GM18858 (cell line): ENCODE measurements at regions not wholly inside any gene's neighbourhood (a gene's known extent, or its start where the extent isn't known, plus 50 kb on each side); places are given as distances from the start of the nearest gene placed in this dataset.

Source experiments
- ATAC-seq: cut with Tn5 transposase; IDR thresholded peaks from one replicate; pipeline ENCODE4 v1.9.1; 2021; ENCODE audit not compliant: unreplicated experiment

DNA sequence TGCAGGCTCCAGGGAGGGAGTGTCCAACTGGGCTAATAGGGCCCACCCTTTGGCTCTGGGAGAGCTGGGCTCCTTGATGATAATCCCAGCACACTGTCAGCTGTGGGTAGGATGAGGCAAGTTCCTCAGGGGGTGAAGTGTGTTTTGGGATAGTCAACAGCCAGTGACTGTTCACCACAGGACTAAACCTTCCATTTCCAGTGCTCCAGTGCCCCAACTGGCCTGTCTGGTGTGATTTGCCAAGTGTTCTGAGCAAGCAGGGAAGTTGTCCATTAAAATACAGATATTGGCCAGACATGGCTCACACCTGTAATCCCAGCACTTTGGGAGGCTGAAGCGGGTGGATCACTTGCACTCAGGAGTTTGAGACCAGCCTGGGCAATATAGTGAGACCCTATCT, 150.9 kb downstream of the TM9SF2 start:
- ATAC-seq: no peak

DNA sequence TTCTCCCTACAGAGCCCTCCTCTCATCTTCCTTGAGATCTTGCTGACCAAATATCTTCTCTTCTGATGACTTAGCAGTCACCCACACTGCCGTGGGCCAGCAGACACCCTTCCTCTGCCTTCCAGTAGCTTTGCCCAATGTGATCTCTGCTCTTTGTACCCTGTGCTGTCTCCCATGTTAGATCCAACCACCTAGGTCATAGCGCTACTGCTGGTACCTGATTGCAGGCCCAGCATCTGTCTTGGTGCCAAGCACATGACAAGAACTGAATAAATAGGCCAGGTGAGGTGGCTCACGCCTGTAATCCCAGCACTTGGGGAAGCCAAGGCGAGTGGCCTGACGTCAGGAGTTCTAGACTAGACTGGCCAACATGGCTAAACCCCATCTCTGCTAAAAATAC, 149.7 kb downstream of the TM9SF2 start:
- ATAC-seq: no peak

DNA sequence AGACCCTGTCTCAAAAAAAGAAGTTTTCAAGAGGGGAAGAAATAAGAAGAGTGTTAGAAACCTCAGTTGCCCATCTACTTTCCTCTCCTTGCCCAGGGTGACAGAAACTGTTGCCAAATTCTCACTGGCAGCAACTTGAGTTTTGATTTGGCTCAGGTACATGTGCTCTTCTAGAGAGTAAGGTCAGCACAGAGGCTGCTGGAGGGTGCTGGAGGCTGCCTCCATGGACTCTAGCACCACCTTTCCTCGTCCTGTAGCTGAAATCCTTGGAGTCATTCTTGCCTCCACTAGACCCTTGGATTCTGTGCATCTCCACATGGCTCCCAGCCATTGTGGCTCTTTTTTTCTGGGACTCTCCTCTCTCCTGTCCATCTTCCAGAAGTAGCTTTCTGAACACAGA, 149.1 kb downstream of the TM9SF2 start:
- no peak for ATAC-seq

DNA sequence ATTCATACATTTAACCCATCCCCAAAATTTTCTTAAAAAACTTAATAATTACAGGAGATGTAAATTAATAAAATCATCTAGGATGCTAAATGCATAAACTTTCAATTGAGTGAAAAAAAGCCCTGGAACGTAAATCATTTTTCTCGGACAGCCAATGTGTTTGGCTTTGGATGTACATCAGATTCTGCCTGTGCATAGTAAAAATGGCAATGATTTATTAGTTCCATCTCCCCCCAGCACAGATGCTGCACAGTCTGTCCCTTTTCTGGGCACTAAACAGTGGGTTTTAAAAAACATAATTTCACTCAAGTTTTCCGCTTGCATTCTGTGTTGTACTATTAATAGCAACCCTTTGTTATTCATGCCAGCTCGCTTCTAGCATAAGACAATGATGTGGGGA, 147.7 kb downstream of the TM9SF2 start:
- no peak for ATAC-seq

DNA sequence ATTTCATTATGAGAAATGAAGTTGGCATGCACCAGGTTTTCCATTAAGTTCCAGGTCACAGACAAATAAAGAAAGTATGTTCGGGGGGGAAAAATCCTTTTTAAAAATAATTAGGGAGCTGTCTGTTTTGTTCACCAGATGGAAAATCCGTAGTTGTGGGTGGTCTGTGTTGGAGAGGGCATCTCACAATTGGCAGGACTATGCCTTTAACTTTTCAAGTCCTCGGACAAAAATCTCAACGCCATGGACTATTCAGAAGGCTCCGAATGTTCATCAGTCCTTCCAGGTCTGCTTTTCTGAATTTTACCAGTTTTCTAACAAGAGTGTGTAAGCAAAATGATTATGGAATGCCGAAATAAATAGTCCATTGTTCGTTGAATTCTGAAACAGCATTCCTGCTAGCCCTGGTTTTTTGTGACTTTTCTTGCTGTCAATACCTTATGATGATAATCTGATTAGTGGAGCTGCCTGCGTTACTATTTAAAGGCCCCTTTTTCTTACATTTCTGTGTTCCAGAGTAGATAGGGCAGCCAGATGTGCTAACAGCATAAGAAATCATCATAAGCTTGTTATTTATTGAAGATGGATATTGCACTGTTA, 146.9 kb downstream of the TM9SF2 start:
- ATAC-seq: no peak

DNA sequence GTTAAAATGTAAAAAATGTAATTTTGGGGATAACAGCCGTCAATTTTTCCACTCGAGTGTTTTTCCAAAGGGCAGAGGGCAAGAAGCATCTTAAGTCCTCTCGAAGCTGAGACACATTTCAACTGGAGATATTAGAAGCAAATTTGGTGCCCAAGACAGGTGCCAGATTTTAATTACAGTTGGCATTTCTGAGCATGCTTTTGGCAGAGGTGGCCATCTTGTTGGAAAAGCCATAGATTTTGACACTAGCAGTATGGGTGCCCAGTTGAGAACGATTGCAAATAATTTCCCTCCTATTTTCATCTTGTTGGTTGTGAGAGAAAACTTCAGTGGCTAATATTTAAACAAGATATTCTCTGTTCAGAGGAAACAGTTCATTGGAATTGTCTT, 146.3 kb downstream of the TM9SF2 start:
- no peak for ATAC-seq

DNA sequence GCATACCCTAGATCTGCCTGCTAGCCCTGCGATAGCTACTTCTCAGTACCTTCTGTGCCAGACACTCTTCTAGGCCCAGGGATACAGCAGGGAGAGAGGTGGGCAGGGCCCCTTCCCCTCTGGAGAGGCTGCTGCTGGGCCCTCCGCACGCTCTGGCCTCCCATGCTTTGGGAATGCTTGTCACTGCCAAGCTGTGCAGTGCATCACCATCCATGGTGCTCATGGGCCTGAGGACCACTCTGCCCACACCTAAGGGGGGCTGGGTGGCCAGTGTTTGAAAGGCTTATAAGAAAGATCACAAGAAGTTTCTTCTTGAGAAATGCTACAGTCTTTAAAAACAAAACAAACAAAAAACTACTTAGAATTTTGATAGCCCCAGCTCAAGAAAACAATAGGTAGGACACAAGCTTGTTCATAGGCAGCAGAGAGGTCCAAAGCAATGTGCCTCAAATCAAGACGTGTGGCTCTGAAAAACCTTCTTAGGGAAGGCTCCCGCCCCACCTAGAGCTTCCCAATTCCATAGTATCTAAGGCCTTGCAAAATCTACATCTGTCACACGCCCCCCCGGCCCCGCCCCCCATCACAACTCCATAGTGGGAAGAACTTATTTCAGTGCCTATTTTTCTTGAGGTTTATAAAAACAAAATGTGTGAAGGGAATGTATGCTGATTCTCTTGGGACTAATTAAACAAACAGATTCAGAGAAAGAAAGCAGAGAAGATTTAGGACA, 145.8 kb downstream of the TM9SF2 start:
- ATAC-seq: no peak

DNA sequence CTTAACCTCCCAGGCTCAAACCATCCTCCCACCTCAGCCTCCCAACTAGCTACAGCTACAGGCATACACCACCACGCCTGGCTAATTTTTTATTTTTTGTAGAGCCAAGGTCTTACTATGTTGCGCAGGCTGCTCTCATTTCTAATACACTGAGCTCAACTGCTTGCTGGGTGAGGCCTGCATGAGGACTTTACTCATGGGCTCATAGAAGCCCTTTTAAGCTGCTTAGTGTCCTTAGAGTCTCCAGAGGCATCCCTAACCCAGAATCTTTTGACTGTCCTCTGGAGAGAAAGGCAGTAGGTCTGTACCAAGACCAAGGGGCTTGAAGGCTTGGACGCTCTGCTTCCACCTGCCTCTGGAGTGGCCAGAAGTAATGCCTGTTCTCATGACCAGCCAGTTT, 141.6 kb downstream of the TM9SF2 start:
- no peak for ATAC-seq

DNA sequence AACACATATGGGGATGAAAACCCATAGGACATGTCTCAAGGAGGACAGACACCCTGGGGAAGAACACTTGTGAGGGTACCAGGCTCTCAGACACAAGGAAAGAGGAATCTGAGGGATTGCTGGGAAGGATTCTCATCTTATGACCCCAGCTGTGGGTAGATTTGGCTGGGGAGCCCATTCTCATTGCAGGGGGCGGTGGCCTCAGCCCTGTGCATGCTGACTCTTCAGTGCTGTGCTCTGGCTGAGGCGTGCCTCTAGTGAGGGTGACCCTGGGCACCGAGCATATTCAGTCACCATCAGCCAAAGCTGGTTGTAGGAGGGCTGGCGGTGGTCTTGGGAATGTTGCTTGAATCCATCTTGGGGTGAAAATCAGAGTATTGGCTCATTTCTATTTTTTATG, 140.7 kb downstream of the TM9SF2 start:
- no peak for ATAC-seq

DNA sequence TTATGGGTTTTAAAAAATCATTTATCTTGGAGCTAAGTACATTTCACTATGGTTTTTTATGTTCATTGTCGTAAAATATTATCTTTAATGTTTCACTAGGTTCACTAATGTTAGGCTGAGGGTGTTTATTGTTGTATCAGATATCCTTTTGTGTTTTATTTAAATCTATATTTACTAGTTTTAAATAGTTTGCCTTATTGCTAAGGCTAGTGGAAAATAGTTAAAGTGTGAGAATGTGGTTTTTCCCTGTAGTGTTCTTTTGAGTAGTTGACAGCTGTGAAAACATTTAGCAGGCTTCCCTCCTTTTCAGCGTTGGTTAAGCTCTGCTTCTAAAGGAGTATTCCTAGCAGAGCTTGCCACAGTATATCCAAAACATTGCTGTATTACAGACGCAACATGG, 139.0 kb downstream of the TM9SF2 start:
- no peak for ATAC-seq

DNA sequence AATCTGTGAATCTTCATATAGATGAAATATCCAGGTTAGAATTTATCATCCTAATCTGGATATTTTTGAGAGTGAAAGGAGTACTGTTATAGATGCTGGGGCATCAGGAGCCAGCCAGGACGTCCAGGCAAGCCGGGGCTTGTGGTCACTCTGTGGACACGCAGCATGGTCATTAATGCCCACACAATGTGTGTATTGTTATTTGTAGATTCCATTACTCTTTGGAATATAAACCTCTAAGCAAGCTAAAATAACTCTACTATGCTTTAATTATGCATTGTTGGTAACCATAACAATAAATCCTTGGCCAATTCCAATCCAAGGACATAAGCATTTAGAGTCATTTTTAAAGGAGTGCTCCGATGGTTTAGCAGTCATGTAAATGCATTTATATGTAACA, 137.9 kb downstream of the TM9SF2 start:
- ATAC-seq: no peak

DNA sequence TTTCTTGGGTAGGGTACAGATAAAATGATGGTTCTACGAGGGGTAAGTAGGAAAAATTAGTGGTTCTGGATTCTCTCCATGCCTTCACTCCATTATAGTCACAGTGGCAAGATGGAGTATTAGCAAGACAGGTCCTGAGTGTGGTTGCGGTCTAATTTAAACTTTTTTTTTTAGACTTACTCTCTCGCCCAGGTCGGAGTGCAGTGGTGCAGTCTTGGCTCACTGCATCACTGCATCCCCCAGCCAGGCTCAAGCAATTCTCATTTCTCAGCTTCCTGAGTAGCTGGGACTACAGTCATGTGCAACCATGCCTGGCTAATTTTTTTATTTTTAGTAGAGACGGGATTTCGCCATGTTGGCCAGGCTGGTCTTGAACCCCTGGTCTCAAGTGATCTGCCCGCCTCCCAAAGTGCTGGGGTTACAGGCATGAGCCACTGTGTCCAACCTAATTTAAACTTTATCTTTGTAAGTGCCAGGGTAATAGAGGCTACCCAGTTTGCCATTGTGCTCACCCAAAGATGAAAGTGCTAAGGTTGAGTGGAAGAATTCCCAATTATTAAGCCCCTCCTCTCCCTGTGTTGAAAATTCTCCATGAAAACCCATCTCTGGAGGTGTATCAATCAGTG, 135.6 kb downstream of the TM9SF2 start:
- peak; percentile 96 for ATAC-seq

DNA sequence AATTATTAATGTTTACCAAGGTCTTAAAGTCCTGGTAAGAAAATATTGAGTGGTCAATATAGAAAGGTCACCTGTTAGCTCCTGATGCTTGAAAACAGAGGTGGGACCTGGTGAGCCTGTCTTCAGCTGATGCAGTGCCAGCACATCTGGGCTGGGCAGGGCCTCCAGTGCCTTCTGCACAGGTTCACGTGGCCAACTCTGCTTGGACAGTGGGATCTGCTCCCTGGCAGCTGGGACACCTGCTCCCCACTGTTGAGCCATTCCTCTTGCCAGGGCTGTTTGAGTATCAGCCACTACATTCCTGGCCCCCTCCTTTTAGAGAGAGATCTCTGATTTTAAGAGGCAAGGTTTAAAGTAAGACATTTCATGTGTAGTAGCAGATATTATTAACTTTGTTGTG, 135.0 kb downstream of the TM9SF2 start:
- ATAC-seq: no peak

DNA sequence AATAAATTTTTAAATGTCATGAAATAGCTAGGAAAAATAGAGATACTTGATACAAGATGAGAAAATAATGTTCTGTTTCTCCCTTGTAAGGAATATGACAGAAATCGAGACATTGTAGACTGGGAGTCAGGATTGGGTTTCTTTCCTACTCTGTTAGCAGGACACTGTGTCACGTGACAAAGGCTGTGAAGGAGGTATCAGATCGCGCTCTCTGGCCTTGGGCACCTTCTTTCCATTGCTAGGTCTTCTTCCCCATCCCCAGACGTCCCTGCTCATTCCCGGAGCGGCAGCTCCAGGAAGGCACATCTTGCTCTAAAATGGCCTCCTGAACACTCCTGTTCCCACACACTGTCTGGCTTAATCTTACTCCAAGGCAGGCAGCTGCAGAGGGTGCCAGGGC, 133.4 kb downstream of the TM9SF2 start:
- no peak for ATAC-seq

DNA sequence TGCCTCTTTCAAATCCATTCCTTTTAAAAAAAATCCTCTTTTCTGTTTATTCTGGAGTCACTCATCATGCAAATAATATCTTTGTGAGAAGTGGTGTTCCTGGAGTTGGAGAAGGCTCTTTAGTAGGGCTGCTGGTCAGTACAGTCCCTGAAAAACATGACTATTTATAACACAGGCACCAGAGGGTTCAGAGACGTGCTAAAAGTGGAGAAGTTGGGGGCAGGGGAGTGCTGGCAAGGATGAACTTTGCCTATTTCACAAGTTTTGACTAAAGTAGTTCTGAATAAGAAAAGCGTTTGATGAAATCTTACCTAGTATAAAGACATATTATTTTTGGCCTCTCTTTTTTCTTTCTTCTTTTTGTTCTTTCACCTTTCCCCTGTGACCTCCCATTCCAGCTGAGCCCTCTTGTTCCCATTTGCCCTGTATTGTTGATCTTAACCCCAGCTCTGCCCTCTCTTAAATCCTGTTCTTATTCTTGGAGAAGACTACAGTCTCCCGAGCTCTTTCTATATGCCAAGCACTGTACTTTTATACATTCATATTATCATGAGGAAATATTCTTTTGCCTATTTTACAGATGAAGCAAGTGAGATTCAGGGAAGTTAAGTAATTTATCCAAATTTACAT, 129.1 kb downstream of the TM9SF2 start:
- no peak for ATAC-seq

DNA sequence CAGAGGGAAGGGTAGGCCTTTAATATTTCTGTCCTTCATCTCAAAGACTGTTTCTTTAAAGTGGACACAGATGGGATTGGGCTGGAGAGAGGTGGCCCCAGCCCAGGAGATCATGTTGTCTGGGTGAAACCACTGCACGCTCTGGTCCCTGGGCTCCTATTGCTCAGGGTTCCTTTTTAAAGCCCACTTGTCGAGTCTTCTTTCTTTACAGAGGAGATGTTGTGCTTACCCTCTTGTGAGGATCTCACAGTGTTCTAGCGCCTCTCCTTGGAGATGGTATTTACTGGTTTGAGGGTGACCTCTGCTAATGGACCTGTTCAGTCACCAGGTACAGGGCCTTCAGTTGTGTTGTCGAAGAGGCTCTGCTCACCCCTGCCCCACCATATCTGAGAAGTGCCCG, 128.4 kb downstream of the TM9SF2 start:
- ATAC-seq: no peak

DNA sequence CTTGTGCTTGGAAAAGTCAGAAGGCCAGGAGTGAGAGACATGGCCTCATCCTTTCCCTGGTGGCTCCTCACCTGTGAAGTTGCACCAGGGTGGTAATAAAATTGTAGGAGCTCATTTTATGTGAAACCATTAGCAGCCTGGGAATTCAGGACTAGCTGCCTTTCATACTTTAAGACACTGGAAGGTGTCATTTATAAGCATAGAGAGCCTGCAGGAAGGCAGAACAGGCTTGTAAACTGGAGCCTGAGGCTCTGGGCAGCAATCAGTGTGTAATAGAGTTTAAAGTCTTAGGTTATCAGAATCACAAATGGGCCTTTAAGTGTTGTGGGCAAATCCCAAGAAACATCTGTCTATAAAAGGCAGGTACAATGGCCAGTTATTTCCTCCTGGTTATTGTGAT, 127.2 kb downstream of the TM9SF2 start:
- ATAC-seq: no peak

DNA sequence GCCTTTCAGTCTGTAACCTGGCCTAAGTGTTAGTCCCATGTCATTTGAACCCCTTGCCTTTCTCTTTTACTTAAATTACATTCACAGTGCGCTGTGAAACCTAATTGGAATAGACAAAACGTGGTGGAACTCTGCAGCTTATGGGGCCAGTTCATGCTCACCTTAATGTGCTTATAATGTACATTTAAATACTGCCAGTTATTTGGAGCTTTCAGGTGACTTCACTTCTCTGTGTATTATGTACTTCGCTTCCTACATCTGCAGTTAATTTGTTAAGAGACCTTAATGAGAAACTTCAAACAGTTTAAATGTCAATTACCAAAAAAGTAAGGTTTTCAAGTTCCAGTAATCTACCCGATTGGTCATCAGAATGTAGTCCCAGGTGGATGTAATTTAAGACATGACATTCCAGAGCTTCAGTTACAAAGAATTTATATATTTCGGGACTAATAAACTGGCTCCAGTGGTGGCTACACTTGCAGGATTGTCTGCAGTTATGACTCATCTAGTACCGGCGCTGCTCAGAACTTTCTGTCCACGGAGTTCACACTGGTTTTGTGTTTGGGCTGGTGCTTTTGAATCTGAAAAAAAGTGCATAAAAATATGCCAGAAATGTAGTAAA, 125.3 kb downstream of the TM9SF2 start:
- ATAC-seq: no peak

DNA sequence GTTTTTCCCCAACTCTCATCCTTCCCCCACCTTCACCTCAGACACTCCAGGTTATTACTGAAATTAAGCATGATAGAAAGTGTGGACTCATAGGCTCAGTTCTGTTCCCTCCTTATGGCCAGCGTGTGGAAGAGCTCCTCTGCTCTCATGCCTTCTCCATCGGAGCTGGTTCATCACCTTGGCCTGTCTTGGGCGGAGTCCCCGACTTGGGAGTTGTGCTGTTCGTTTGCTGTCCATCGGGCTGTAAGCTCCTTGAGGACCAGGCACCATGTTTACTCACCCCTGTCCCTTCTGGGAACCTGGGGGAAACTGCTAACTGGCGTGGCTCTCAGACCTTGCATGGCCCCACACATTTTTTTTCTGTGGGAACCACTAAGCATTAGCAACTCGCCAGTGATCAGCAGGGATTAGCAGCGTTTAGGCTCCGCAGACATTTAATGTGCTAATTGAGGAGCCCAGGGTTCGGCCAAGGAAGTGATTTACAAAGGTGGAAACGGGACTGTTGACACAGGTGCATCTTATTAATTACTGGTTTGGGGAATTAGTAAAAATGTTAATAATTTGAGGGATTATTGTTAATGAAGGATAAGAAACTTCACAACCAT, 123.8 kb downstream of the TM9SF2 start:
- no peak for ATAC-seq

DNA sequence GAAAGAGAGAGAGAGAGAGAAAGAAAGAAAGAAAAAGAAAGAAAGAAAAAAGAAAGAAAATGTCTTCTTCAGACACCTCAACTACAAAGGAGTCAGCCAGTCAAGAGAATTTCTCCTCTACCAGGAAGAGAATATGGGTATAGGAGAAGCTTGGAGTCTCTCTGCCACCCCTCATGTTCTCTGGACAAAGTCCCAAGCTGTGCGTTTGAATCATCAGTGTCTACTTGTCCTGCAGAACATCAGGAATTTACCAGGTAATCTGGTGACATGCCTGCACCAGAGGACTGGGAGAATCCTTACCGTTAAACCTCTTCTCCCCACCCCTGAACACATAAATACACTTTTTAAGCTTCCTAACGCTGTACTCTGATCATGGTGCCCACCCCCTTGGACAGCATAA, 119.5 kb downstream of the TM9SF2 start:
- no peak for ATAC-seq

DNA sequence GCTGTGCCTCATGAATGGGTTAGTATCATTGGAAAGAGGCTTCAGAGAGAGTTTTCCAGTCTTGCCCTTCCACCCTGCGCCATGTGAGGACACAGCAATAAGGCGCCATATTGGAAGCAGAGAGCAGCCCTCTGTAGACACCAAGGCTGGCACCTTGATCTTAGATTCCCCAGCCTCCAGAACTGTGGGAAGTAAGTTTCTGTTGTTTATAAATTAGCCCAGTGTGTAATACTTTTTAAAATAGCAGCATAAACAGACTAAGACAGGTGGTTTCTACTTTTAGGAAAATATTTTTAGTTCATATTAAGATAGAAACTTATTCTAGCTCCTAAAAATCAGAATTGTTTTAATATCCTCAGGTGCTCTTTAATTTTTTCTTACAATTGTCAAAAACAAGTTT, 117.9 kb downstream of the TM9SF2 start:
- ATAC-seq: no peak
